Fibroblast of skin of back (primary cell): ENCODE measurements at regions not wholly inside any gene's neighbourhood (a gene's known extent, or its start where the extent isn't known, plus 50 kb on each side); places are given as distances from the start of the nearest gene placed in this dataset.
"Not testable (repeated sequence)": the region's sequence is repeated elsewhere in the genome, so short reads cannot be mapped to it uniquely, and the experiment has no call there.

Experiments
- DNase-seq: peaks from one replicate; pipeline ENCODE4 v3.0.0-alpha.2; 2013

- no peak for DNase-seq
These were observed 87.7 kb downstream of the UTP18 start for GRCh38 chr17:51347851-51348584.

- DNase-seq, result no peak
These were observed 90.7 kb downstream of the UTP18 start for GRCh38 chr17:51351080-51351479.

DNA sequence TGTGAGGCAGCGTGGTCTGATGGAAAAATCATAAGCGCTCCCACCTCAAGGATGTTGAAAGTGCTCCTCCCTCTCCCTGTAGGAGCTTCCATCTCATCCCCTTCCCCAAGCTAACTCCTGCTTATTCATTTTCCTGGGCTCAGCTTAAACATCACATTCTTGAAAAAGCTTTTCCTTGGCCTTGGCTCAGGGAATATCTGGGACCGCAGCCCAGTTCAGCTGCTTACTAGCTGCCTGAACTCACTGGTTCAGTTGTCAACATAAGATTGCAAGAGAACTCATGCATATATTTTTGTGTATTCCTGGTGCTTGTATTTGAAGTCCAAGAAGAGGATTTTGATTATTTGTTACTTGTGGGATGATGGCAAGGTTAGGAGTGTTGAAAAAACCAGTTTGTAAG lies 91.5 kb downstream of the UTP18 start:
- no peak for DNase-seq

GRCh38 chr17:51352798-51353197 lies 92.5 kb downstream of the UTP18 start:
- no peak for DNase-seq

DNA sequence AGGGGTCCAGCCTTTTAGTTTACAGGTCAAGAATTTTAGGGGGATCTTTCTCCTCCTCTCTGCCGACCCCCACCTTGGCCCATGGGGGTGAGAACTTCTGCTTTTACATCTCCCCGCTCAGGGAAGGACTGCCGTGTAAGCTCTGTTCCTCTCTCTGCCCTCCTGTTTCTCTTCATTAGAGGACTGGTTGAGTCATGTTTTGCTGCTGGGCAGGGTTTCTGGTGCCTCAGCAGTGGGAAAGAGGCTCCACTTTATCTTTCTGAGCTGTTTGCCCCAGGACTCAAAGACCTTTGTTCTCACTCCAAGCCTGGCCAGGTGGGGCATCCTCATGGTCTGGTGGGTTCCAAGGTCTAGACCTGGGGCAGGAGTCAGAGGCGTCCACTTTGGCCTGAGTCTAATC lies 93.0 kb downstream of the UTP18 start:
- no peak for DNase-seq

- DNase-seq, result no peak
These were observed 94.6 kb downstream of the UTP18 start for GRCh38 chr17:51354936-51355335.

- DNase-seq, result peak; percentile 6
These were observed 95.4 kb downstream of the UTP18 start for GRCh38 chr17:51355441-51356410.

GRCh38 chr17:51359055-51359454 lies 98.7 kb downstream of the UTP18 start:
- no peak for DNase-seq

DNA sequence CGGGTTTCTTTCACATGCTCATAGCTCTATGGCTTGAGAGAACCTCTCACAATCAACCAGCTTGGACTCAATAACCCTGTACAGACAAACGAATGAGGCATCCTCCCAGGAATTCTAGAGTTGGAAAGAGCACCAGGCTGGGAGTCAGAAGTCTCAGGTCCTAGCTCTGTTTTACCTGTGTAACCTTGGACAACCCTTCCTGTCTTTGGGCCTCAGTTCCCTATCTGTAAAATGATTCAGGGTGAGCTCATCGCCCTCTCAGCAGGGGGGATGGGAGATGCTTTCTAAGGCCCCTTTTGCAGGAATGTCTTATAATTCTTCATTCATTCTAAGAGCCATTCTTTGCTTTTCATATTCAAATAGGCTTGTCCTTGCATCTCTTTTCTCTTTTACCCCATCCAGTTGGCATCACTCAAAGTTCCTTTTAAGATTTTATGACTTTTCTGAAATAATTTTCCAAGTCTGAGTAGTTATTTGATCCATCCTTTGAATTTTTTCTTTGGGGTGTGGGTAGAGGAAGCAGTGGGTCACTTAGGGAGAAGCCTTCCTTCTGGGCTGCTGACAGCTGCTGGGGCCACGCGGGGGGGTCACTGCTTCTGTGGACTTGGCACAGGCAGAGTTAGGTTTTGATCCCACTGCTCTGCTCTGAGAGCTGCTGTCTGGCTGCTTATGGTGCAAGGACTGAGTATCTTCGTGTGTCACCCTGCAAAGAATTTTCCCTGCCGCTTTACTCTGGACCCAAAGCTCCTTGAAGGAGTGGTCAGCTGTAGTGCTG lies 102.7 kb downstream of the UTP18 start:
- DNase-seq, result peak; percentile 12

- DNase-seq, result no peak
These were observed 104.7 kb downstream of the UTP18 start for GRCh38 chr17:51365090-51365489.

DNA sequence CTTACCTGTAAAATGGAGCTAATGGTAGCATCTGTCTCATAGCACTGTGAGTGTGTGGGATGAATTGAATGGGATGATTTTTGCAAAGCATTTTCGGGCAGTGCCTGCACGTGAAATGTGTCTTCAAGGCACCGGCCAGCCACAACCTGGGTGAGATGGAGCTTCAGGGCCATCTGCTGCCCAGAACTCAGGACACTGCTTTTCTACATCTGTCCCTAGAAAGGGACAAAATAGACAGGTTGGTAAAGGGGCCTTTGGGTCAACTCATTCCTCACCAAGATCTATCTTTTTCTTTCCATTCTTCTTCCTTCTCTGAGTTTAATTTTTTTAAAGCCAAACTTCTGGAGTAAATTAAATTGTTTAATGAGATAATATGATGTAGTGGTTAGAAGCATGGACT lies 106.5 kb downstream of the UTP18 start:
- no peak for DNase-seq

DNA sequence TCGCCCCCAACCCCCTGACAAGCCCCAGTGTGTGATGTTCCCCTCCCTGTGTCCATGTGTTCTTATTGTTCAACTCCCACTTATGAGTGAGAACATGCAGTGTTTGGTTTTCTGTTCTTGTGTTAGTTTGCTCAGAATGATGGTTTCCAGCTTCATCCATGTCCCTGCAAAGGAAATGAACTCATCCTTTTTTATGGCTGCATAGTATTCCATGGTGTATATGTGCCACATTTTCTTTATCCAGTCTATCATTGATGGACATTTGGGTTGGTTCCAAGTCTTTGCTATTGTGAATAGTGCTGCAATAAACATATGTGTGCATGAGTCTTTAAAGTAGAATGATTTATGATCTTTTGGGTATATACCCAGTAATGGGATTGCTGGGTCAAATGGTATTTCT lies 107.5 kb downstream of the UTP18 start:
- not testable (repeated sequence) for DNase-seq

- DNase-seq, result peak; percentile 55
These were observed 111.4 kb downstream of the UTP18 start for GRCh38 chr17:51371732-51372151.

DNA sequence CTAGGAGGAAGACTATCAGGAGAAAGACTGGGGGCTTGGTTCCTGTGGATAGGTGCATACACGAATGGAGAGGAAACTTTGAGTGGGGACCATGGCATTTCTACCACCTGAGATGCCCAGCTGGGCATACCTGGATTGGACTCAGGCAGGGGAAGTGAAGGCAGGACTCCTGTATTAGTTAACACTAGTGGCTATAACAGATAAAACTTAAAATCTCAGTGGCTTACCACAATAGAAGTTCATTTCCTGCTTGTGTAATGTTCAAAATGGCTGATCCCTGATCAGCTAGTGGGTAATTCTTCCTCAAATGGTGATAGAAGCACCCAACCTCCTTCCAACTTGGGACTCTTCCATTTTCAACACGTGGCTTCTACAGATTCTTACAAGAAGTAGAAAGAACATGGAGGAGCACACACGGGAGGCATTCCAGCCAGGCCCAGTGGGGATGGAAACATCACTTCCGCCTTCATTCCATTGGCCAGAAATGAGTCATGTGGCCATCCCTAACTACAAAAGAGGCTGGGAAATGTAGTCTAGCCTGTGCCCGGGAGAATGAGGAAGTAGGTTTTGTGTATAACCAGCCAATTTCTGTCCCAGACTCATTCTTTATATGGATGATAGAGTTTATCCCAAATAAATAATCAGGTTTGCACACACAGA lies 112.1 kb downstream of the UTP18 start:
- DNase-seq, result peak; percentile 65

- DNase-seq, result no peak
These were observed 113.3 kb downstream of the UTP18 start for GRCh38 chr17:51373489-51374152.

- no peak for DNase-seq
These were observed 113.9 kb downstream of the UTP18 start for GRCh38 chr17:51374209-51374608.

DNA sequence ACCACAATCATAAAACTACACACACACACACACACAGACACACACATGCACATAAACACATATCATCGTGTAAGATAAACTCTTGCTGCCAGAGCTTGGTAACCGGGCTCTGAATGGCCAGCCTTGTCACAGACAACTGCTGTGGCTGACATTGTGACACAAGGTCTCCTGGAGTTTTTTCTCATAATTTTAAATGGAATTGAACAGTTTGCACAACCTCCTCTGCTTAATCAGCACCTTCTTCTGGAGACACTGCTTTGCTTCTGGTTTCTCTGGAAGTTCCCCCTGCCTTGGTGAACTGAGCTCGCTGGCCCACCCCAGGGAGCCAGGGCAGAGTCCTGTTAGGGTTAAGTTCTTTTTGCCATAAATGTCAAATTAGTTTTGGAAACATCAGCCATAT lies 115.4 kb downstream of the UTP18 start:
- DNase-seq, result no peak

- no peak for DNase-seq
These were observed 116.4 kb downstream of the UTP18 start for GRCh38 chr17:51376739-51377138.

DNA sequence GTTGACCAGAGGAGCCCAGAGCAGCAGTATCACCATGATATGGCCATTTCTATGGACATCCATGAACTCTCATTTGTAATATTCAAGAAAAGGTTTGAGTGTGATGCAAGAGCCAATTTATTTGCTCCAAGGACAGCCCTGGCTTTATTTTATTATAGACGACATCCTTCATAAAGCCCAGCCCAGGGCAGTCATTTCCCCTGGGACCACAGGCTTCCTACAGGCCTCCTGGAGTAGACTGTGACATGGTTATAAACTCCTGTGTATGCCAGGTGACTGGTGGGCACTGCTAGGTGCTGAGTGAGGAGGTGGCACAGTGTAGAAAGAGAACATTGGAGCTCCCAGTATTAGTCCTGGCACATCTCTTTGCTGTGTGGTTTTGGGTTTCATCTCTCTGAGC lies 120.9 kb downstream of the UTP18 start:
- no peak for DNase-seq

- DNase-seq, result no peak
These were observed 124.9 kb downstream of the UTP18 start for GRCh38 chr17:51385208-51385607.

- no peak for DNase-seq
These were observed 127.2 kb downstream of the UTP18 start for GRCh38 chr17:51387582-51387981.

DNA sequence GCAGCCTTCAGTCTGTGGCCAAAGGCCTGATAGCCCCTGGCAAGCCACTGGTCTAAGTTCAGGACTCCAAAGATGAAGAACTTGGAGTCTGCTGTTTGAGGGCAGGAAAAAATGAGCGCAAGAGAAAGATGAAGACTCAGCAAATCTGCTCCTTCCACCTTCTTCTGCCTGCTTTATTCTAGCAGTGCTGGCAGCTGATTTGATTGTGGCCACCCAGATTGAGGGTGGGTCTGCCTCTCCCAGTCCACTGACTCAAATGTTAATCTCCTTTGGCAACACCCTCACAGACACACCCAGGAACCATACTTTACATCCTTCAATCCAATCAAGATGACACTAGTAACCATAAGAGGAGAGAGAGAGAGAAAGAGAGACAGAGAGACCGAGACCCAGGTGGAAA lies 127.6 kb downstream of the UTP18 start:
- DNase-seq, result no peak
